ENCODE measurements at regions not wholly inside any gene's neighbourhood (a gene's known extent, or its start where the extent isn't known, plus 50 kb on each side); places are given as distances from the start of the nearest gene placed in this dataset.

GRCh38 chr5:2381070-2381469, 370.4 kb downstream of the IRX2 start:
- Histone ChIP-seq H3K36me3 (no peaks in the 10 kb centered on the region), H3K27me3 (peaks cover 0 to 7% of the 10 kb centered on the region in 2 donors), H3K4me3 (no peak overlapping the region), H3K27ac (no peak overlapping the region), H3K4me1 (no peaks in the 10 kb centered on the region), H3K9me3 (no peaks in the 10 kb centered on the region)
- no peak for DNase-seq
- TF ChIP-seq CTCF (IDR thresholded peaks at IDR 0.05), result no peak
- intact Hi-C loops (cut with DNase I; ENCODE audit: low total_unique reads), result no loop called here

- DNase-seq, result no peak
- intact Hi-C loops (cut with DNase I; ENCODE audit: low total_unique reads), result no loop called here
These were observed 372.5 kb downstream of the IRX2 start for GRCh38 chr5:2378976-2379375.

GRCh38 chr5:2378108-2378507, 373.4 kb downstream of the IRX2 start:
- H3K27ac ChIP-seq, result no peak overlapping the region
- DNase-seq, result no peak
- intact Hi-C loops (cut with DNase I; ENCODE audit: low total_unique reads), result no loop called here
- TF ChIP-seq CTCF (IDR thresholded peaks at IDR 0.05), result no peak
- H3K9me3 ChIP-seq, result no peaks in the 10 kb centered on the region
- H3K36me3 ChIP-seq, result no peaks in the 10 kb centered on the region
- H3K4me1 ChIP-seq, result no peaks in the 10 kb centered on the region
- H3K4me3 ChIP-seq, result no peak overlapping the region
- peaks cover 0 to 2% of the 10 kb centered on the region in 2 donors for H3K27me3 ChIP-seq

More at GRCh38 chr5:2378976-2379375, 372.5 kb downstream of the IRX2 start:
- H3K4me1 ChIP-seq, result no peaks in the 10 kb centered on the region
- H3K36me3 ChIP-seq, result no peaks in the 10 kb centered on the region
- H3K27ac ChIP-seq, result no peak overlapping the region
- H3K27me3 ChIP-seq, result peaks cover 0 to 7% of the 10 kb centered on the region in 2 donors
- no peak overlapping the region for H3K4me3 ChIP-seq
- TF ChIP-seq CTCF (IDR thresholded peaks at IDR 0.05), result no peak
- no peaks in the 10 kb centered on the region for H3K9me3 ChIP-seq

GRCh38 chr5:2376486-2376885, 375.0 kb downstream of the IRX2 start:
- intact Hi-C loops (cut with DNase I; ENCODE audit: low total_unique reads), result no loop called here
- Histone ChIP-seq H3K27ac (no peak overlapping the region), H3K36me3 (no peaks in the 10 kb centered on the region), H3K27me3 (no peaks in the 10 kb centered on the region), H3K4me1 (no peaks in the 10 kb centered on the region), H3K4me3 (no peak overlapping the region), H3K9me3 (no peaks in the 10 kb centered on the region)
- DNase-seq, result no peak
- TF ChIP-seq CTCF (IDR thresholded peaks at IDR 0.05), result no peak

GRCh38 chr5:2375757-2376250, 375.7 kb downstream of the IRX2 start:
- no peak for TF ChIP-seq CTCF (IDR thresholded peaks at IDR 0.05)
- Histone ChIP-seq H3K27me3 (no peaks in the 10 kb centered on the region), H3K4me3 (no peak overlapping the region), H3K36me3 (no peaks in the 10 kb centered on the region), H3K4me1 (no peaks in the 10 kb centered on the region), H3K27ac (no peak overlapping the region), H3K9me3 (no peaks in the 10 kb centered on the region)
- no peak for DNase-seq
- intact Hi-C loops (cut with DNase I; ENCODE audit: low total_unique reads), result loop anchor here (2.0 kb wide), 1 partner anchor 63 kb away; no protein-coding TSS in a partner anchor

GRCh38 chr5:2375291-2375690, 376.2 kb downstream of the IRX2 start:
- Histone ChIP-seq H3K9me3 (no peaks in the 10 kb centered on the region), H3K36me3 (no peaks in the 10 kb centered on the region), H3K27me3 (no peaks in the 10 kb centered on the region), H3K27ac (no peak overlapping the region), H3K4me1 (no peaks in the 10 kb centered on the region), H3K4me3 (no peak overlapping the region)
- no peak for TF ChIP-seq CTCF (IDR thresholded peaks at IDR 0.05)
- intact Hi-C loops (cut with DNase I; ENCODE audit: low total_unique reads), result loop anchor here (2.0 kb wide), 1 partner anchor 62 kb away; no protein-coding TSS in a partner anchor
- no peak for DNase-seq

Measured in tibial artery (tissue), 4 donors.